ENCODE measurements at regions not wholly inside any gene's neighbourhood (a gene's known extent, or its start where the extent isn't known, plus 50 kb on each side); places are given as distances from the start of the nearest gene placed in this dataset.

- TF ChIP-seq POLR2A (IDR thresholded peaks at IDR 0.05; ENCODE audit: low read length) (no peak), RNF2 (IDR thresholded peaks at IDR 0.05; ENCODE audit: borderline replicate concordance, low read depth) (no peak)
Observed at GRCh38 chr12:102564026-102564425, 83.7 kb upstream of the IGF1 start.
